Endothelial cell of hepatic sinusoid (primary cell): ENCODE measurements at regions not wholly inside any gene's neighbourhood (a gene's known extent, or its start where the extent isn't known, plus 50 kb on each side); places are given as distances from the start of the nearest gene placed in this dataset.

Experiments used
- in situ Hi-C: cut with HindIII; loops from 2 replicates; pipeline ENCODE4 v1.10.0; 2017; ENCODE audit warnings: low sequenced_read_pairs

DNA sequence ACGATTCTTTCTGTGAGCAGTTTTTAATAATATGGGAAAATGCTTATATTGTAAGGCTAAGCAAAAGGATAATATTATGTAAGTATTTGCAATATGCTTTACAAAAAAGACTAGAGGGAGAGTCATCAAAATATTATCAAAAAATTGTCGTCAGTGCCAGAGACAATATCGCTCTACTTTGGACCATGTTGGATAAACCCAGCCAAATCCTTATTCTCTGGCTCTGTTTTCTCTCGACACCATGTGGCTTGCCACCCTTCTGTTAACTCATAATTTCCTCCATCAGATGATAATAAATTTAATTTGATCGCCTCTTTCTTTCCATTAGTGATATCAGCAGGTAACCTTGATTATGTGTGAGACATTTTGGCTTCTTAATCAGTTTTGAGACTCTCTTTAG is 129.9 kb downstream of the CDC42EP3 start:
- in situ Hi-C loops = no loop called here

DNA sequence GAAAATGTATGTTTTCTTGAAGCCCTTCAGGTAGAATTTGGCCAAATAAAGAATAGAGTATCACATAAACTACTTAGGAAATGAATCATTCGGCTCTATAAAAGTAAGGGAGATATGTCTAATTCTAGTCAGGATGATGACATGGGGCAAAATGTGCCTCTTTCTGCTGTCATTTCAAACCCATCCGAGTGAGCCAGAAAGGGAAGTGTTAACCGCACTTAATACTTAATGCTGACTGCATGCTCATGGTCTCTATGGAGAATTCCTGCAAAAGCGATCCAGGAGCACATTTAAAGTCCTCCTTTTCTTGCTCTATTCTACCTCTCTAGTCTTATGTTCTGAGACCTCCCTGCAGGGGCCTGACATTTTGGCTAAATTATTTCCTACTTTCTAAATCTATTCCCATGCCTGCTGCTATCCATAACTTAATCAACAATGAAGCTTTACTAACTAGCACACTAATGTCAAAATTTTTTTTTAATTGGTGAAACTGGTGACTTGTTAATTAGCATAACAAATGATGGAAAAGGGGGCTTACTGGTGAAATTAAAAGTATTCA is 127.4 kb downstream of the CDC42EP3 start:
- in situ Hi-C loops = no loop called here

DNA sequence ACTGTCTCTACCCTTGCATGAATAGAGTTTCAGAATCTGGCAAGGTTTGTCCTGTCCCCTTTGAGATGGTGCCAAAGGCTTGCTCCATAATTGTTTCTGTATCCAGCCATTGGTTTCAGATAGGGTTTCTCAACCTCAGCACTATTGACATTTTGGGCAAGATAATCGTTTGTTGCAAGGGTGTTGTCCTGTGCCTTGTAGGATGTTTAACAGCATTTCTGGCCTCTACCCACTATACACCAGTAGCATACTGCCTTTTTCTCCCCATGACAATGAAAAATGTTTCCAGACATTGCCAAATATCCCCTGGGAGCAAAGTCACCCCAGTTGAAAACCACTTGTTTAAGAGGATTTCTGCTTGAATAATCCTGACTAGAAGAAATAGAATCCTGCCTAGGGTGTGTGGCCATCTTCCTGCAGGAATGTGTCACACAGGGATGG is 126.8 kb downstream of the CDC42EP3 start:
- in situ Hi-C loops = no loop called here

DNA sequence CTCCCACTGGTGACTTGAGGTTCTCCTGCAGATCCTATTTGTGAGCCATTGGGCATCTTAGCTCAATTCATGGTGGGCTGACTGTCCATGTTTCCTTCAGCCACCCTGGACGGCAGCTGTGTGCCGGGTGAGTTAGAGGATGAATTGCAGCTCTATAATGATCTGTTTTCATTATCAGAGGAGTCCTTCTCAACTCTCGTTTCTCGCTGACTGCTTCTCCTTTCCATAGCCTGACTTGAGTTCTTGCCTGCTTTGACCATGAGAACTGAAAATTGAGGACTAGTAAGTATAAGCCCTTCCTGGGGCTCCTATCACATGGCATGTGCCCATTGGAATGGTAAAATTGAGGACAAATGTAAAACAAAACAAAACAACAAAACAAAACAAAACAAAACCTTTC is 121.8 kb downstream of the CDC42EP3 start:
- in situ Hi-C loops = no loop called here

DNA sequence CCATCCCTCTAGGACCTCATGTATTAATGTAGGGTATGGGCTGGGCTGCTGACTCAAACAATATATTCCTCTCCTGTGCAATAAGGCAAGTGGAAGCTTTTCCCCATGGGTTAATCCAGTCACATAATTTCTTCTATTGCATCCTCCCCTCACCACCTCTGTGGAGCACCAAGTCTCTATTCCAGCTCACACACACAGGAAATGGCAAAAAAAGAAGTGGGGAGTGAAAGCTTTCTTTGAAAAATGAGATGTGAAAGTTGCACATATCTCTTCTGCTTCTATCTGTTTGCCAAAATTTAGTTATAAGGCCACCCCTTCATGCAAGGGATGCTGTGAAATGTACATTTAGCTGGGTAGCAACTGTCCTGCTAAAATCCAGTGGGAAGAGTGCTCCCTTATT is 121.3 kb downstream of the CDC42EP3 start:
- in situ Hi-C loops = no loop called here

DNA sequence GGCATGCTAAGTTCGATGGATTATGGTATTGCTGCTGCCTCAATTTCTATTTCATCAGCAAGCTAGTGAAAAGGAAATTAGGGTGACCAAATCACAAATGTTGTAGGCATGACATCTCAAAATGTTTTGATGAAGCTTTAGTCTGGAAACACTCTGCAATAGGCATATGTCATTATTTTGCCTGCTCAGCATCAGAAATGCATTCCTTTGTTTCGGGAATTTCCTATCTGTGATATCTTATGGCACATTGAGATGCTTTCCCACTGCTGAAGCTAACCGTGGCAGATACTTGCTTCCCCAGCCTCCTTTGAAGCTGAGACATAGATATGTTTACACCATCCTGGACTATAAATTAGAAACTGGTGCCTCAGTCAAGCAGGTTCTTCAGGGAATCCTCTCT is 119.7 kb downstream of the CDC42EP3 start:
- in situ Hi-C loops = no loop called here

DNA sequence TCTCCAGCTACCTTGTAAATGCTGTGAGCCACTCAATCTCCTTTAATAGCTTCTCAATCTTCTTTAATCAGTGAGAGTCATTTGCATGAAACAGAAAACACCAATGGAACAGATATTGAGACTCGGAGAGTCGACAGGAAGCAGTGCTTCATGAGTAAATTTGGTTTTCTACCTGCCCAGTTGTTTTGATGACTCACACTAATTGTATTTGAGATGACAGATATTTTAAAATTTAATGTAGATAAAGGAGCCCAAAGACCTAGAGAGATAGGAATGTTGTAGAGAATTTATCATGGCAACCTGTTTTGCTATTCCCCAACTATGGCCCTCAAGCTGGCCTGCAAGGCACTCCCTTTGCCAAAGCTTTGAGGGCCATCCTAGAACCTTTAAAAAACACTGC is 119.1 kb downstream of the CDC42EP3 start:
- in situ Hi-C loops = no loop called here

DNA sequence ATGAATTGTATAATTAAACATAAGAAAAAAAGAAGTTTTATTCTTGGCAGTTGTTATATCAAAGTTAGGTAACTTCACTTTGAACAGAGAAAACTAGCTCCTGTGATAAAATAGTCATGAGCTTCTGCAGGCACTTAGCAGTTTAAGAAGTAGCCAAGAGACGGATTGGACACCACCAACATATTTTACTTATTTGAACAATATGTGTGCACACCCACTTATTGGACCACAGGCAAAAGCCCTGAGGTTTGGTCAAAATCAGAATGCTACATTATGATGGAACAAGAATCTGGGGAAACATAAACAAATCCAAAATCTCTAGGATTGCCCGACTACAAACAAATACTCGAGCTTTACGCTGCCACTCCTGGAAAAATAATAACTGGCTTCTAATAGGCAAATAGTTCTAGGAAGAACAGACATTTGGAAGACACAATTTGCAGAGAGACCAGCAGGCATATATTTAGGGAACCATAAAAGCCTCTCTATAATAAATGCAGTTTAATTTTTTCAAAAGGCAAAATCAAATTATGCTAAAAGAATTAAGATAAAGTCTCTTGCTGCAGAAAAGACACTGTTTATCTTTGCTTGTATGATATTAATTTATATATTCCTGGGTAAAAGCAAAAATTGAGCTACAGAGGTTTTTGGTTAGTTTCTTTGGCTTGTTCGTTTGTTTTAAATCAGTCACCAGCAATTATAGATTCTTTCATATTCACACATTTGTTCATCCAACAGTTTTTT is 117.9 kb downstream of the CDC42EP3 start:
- in situ Hi-C loops = no loop called here

DNA sequence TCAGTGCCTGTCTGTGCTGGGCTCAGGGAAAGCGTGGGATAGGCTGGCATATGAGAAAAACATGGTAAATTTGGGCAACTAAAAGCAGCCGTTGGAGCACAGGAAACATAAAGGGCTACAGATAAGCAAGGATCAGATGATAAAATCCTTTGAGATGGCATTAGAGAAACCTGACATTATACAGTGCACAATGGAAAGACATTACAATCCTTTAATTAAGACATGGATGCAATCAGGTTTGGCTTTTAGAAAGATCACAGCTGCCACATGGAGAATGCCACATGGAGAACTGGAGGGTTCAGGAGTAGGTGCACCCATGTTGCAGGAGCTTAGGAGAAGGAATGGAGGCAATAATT is 117.3 kb downstream of the CDC42EP3 start:
- in situ Hi-C loops = no loop called here

DNA sequence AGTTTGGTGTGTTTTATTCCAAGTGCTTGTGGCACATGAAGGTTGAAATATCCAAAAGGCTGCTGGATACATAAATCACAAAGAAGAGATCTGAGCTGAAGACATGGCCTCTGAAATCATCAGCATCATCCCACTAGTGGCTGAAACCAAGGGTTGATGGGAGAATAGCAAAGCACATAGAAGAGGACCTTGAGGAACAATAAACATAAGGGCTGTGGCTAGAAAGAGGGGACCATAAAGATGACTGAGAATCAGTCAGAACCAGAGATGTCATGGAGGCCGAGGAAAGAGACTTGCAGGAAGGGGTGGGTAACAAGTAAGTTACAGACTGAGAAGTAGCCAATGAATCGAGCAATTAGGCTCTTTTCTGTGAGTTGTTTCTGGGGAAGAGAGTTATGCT is 116.8 kb downstream of the CDC42EP3 start:
- in situ Hi-C loops = no loop called here

DNA sequence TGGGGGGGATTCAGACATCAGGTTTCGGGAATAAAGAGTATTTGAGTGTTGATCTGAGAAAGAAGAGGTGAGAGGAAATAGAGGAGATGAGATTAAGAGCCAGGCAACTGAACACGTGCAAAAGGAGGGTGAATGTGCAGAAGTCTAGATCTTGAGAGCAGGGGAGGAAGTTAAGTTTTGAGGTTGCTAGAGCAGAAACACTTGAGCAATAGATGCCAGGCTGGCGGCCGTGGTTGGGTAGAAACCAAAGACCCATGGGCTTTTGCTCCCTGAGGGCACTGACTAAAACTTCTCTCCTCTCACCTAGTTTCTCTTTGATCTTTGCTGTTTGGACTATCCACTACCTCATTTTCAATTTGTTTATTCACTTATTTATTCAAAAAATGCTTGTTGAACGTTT is 116.0 kb downstream of the CDC42EP3 start:
- in situ Hi-C loops = no loop called here

DNA sequence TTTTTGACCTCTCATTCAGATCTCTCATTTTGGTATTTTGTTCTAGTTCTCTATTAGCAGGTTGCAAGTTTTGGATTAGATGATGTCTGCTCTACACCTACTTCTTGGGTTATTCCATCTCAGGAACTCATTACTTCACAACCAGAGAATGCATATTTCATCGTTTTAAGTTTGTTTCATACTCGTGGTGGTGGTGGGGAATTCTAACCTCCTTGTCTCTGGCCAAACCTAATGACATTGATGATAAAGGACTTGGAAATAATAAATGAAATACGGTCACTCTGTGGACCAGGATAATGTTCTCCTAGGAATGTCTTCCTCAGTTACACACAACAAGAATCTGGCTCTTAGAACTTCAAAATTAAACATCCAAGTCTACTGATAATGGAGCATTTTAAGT is 115.2 kb downstream of the CDC42EP3 start:
- in situ Hi-C loops = no loop called here

DNA sequence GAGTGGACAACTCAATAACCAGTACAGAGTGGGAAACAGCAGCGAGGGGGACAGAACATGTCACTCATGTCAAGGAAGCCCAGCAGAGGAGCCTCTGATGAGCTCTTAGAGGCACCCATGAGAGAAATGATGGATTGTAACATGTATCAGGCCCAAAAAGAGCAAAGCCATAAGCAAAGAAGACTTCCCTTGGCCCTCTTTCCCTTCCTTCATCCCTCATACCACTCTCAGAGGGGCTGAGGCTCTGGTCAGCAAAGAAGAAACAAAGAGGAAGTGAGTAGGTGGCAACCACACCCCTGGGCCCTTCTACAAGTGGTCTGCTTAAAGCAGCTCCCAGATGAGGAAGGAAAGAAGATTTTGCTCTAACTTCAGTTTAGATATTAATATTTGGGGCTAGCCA is 112.8 kb downstream of the CDC42EP3 start:
- in situ Hi-C loops = no loop called here

DNA sequence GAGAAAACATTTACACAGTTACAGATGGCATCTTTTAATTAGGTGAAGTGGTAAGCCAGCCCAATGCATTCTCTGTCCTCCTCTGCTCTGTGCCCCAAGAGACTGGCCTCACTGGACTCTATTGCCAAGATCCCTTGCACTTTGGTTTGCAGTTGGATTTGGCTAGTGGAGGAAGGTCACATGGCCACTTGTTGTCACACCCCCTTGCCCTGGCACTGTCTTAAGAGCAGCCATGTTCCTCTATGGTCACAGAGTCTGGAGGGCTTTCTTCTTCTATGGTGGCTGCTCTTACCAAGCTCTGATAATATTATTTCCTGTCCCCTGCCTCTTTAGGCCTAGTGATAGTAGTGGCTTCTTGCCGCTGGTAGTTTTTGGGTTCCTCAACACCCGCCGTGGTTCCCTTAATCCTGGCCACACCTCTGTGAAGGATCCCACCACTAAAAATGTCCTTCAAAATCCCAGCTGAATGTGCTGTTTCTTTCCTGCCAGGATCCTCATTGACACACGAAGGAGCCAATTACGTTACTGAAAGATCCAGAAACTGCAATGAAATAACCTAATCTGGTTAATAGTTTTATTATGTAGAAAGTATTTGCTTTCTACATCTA is 111.1 kb downstream of the CDC42EP3 start:
- in situ Hi-C loops = no loop called here

DNA sequence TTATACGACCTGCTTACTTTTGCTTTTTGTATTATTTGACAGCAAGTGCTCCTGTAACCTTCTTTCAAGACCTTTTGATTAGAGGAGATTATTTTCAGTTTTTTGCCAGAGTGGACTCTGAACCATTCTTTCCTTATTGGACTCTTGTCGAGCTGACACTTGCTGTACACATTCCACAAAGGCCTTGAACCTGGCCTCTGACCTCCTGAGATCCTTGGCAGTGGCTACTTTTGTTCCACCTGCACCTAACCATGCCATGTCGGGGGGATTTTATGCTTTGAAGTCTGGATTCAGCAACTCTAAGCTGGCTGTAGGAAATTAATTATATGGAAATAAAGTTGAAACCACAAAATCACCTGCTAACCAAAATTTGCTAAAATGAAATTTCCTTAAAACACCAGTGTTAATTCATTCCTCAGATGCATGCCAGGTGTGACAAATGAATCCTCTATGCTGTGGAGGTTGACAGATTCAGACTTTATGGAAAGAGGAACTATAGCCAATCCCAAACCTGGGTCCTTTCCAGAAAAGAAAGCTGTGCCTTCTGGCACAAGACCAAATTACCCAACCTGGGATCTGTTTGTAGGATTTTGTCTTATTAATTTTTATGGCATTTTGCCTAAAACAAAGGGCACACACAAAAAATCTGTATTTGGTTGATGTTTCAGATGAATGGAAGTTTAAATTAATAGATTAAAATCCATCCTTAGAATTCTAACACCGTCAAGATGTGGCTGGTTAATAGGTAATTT is 110.4 kb downstream of the CDC42EP3 start:
- in situ Hi-C loops = no loop called here

DNA sequence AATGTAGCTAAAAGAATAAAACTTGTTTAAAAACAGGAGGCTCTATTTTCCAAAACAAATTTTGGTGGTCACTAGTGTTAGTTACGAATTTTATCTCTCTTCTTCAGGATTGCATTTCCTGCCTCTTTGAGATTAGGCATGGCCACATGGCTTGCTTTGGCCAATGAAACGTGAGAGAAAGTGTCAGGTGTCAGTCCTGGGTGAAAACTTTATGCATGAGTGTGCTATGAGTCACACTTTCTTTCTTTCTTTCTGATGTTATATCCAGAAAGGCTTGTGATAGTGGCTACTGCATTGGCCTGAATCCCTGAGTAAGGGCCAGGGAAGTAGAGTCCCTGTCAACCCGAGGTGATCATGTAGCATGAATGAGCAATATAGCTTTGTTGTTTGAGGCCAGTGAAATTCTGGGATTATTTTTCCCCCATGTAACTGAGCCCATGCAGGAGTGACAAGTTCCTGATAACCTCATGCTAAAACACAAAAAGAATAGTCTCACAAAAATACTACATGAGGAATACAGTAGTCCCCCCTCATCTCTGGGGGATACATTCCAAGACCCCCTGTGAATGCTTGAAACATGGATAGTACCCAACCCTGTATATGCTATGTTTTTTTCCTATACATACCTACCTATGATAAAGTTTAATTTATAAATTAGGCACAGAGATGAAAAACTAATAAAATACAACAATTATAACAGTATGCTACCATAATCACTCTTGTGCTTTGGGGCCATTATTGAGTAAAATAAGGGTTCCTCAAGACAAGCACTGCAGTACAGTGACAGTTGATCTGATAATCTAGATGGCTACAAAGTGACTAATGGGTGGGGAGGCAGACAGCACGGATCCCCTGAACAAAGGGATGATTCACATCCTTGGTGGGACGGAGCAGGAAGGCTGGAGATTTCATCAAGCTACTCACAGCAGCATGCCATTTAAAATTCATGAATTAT is 109.5 kb downstream of the CDC42EP3 start:
- in situ Hi-C loops = no loop called here

DNA sequence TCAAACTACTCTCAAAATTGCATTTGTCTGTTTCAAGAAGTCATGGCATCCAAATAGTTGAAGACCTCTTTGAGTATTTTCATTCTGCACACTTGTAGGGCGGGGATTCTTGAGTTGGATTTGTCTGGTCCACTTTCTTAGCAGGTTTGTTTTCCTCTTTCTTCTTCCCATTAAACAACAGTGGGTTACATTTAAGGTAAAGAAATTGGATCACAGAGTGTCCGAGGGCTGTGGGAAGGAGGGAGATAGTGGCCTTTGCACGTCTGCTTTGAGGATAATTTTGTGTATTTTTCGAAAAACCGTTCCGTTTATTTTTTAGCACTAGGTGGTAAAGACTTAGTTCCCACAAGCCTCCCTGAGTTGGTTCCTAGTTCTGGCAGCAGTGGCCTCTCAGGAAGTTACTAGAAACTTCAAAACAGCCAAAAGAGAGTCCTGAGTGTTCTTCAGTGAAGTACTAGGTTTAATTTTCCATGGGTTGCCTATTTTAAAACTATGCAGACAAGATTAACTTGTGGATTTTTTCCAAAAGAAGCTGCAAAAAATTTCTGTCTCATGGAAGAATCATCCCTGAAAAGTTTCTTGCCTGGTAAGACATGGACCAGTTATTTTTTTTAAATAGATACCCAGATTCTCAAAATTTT is 107.9 kb downstream of the CDC42EP3 start:
- in situ Hi-C loops = no loop called here

DNA sequence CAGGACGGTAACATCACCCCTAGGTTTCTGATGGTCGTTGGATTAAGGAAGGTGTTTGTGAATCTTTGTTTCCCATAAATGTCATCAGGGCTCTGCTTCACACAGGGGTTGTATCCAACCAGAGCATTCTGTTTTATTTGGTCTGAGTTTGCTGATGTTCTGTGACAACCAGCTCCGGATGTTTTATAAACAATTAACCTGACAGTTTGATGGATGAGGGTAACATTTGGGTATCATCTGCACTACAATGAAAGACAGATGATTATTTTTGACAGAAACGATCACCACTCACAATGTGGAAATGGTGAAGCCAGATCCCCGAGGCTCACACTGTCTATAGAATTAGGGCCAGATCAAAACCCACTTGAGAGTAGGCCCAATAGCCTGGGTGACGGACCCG is 107.1 kb downstream of the CDC42EP3 start:
- in situ Hi-C loops = no loop called here

DNA sequence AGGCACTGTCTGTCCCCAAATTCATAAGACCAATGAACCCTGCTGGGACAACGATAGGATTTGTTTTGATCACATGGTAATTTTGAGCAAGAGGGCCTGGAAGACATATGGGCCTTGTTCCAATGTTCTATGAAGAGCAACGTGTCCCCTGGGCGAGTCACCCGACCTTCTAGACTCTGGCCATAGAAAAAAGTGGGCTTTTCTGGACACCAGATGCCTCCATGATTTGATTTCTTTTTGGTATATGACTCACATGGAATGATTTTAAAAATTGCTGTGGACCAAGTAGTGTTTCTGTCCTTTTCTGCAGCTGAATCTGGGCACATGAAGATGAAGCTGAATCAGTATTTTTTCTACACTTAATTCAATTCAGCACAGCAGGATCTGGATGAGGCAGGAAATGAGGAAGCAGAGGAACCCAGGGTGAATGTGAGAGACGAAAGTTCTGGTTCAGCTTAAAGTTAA is 104.9 kb downstream of the CDC42EP3 start:
- in situ Hi-C loops = no loop called here

DNA sequence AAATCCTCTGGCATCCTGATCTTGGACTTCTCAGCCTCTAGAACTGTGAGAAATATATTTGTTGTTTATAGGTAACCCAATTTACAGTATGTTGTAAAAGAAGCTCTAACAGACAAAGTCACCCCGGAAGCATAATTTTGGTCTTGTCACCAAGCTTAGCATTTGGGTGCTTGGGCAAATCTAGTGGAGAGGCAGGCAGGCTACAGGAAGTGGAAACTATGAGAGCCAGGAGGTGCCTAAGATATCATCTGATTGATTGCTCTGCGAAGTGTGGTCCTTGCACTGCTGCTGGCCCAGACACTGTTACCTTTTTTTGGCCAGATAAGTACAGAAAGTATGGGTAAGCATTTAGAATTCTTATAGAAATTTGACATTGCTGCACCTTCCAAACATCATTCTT is 102.9 kb downstream of the CDC42EP3 start:
- in situ Hi-C loops = no loop called here
